Endothelial cell of umbilical vein (primary cell): ENCODE measurements at regions not wholly inside any gene's neighbourhood (a gene's known extent, or its start where the extent isn't known, plus 50 kb on each side); places are given as distances from the start of the nearest gene placed in this dataset.

Experiments used
- CTCF ChIP-seq, 2 donors: IDR thresholded peaks; 1 replicate in 1 of 2; 2 replicates in 1 of 2; pipeline ENCODE4 v1.5.1; 2011; ENCODE audit warnings: low read length in 2 of 2, mild to moderate bottlenecking in 2 of 2, moderate library complexity in 2 of 2, control low read depth in 1 of 2, inconsistent platforms in 1 of 2, low read depth in 1 of 2; ENCODE audit not compliant: insufficient read depth in 1 of 2; ENCODE audit errors: extremely low read depth in 1 of 2
- EZH2 ChIP-seq: IDR thresholded peaks from 2 replicates; pipeline ENCODE4 v1.6.1; 2012; ENCODE audit warnings: borderline replicate concordance, low read depth, mild to moderate bottlenecking, moderate library complexity, low read length, inconsistent platforms; ENCODE audit not compliant: severe bottlenecking
- MAX ChIP-seq: IDR thresholded peaks from 2 replicates; pipeline ENCODE4 v1.6.1; 2011; ENCODE audit not compliant: insufficient read depth, insufficient read length
- POLR2A ChIP-seq: IDR thresholded peaks from 2 replicates; pipeline ENCODE4 v1.6.1; 2012; ENCODE audit warnings: low read depth, mild to moderate bottlenecking, control low read depth, low read length
- POLR2AphosphoS5 ChIP-seq: IDR thresholded peaks from 2 replicates; pipeline ENCODE4 v1.6.1; 2012; ENCODE audit warnings: low read depth, mild to moderate bottlenecking, control low read depth, low read length, moderate library complexity; ENCODE audit not compliant: insufficient read depth

GRCh38 chr17:36701429-36702099 lies 100.2 kb downstream of the MRM1 start:
- TF ChIP-seq POLR2AphosphoS5, result no peak
- TF ChIP-seq POLR2A, result no peak
- TF ChIP-seq EZH2, result no peak
- no peak for TF ChIP-seq CTCF (IDR thresholded peaks at IDR 0.05; ENCODE audit: extremely low read depth in 1 of 2, insufficient read depth in 1 of 2, low read depth in 1 of 2, low read length in 2 of 2)
- TF ChIP-seq MAX, result no peak
